ENCODE measurements at regions not wholly inside any gene's neighbourhood (a gene's known extent, or its start where the extent isn't known, plus 50 kb on each side); places are given as distances from the start of the nearest gene placed in this dataset.

GRCh38 chr18:47530695-47531094, 279.2 kb upstream of the SKOR2 start:
- Histone ChIP-seq H3K9me3 (ENCODE audit: low read depth) (no peaks in the 10 kb centered on the region), H3K36me3 (no peaks in the 10 kb centered on the region), H3K27me3 (no peaks in the 10 kb centered on the region), H4K20me1 (ENCODE audit: low read depth) (no peaks in the 10 kb centered on the region), H3F3A (ENCODE audit: low read depth) (no peaks in the 10 kb centered on the region), H2AFZ (replicated peaks) (no peak overlapping the region), H3K27ac (no peak overlapping the region), H3K79me2 (ENCODE audit: low read depth) (no peaks in the 10 kb centered on the region), H3K4me2 (no peak overlapping the region), H3K4me1 (no peaks in the 10 kb centered on the region), H3K4me3 (no peak overlapping the region), H3K9ac (no peak overlapping the region)
- Mint-ChIP-seq H3K27ac (no peak overlapping the region), H3K36me3 (no peaks in the 10 kb centered on the region), H3K27me3 (ENCODE audit: insufficient read depth, low read depth) (no peaks in the 10 kb centered on the region), H3K9me3 (no peaks in the 10 kb centered on the region), H3K4me3 (no peak overlapping the region), H3K4me1 (no peaks in the 10 kb centered on the region)
- TF ChIP-seq EZH2 (IDR thresholded peaks at IDR 0.05) (no peak), EZH2phosphoT487 (IDR thresholded peaks at IDR 0.05) (no peak), CTCF (IDR thresholded peaks at IDR 0.05) (no peak)
- no peak for DNase-seq (ENCODE audit: low spot score)

DNA sequence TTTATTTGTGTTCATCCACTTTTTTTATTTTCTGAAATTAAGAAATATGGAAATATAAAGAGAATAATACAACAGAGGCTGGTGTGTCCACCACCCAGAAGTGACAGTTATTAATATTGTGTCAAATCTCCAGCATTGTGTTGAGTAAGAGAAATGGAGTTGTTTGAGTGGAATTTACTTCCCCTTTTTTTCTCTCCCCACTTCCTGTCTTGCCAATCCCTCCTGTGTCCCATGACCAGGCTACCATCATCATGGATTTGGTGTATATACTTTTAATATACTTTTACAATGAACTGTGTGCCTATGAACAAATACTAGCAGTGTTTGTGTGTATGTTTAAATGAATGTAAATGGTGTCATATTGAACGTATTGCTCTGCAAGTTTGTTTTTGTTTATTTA, 276.9 kb upstream of the SKOR2 start:
- no peak for DNase-seq (ENCODE audit: low spot score)
- Histone ChIP-seq H3K9me3 (ENCODE audit: low read depth) (no peaks in the 10 kb centered on the region), H3K4me2 (no peak overlapping the region), H3K27ac (no peak overlapping the region), H4K20me1 (ENCODE audit: low read depth) (no peaks in the 10 kb centered on the region), H3K4me3 (no peak overlapping the region), H3K9ac (no peak overlapping the region), H3K36me3 (no peaks in the 10 kb centered on the region), H3K4me1 (no peaks in the 10 kb centered on the region), H3K27me3 (no peaks in the 10 kb centered on the region), H3F3A (ENCODE audit: low read depth) (no peaks in the 10 kb centered on the region), H3K79me2 (ENCODE audit: low read depth) (no peaks in the 10 kb centered on the region), H2AFZ (replicated peaks) (no peak overlapping the region)
- Mint-ChIP-seq H3K4me3 (no peak overlapping the region), H3K4me1 (no peaks in the 10 kb centered on the region), H3K36me3 (no peaks in the 10 kb centered on the region), H3K27ac (no peak overlapping the region), H3K27me3 (ENCODE audit: insufficient read depth, low read depth) (no peaks in the 10 kb centered on the region), H3K9me3 (peaks cover 3% of the 10 kb centered on the region)
- TF ChIP-seq EZH2phosphoT487 (IDR thresholded peaks at IDR 0.05) (no peak), CTCF (IDR thresholded peaks at IDR 0.05) (no peak), EZH2 (IDR thresholded peaks at IDR 0.05) (no peak)

GRCh38 chr18:47526147-47526546, 274.7 kb upstream of the SKOR2 start:
- H3K4me2 ChIP-seq: no peak overlapping the region
- no peak overlapping the region for H3K27ac ChIP-seq
- Mint-ChIP-seq H3K27ac (no peak overlapping the region), H3K4me3 (no peak overlapping the region), H3K27me3 (ENCODE audit: insufficient read depth, low read depth) (peaks cover 2% of the 10 kb centered on the region), H3K36me3 (no peaks in the 10 kb centered on the region), H3K4me1 (no peaks in the 10 kb centered on the region), H3K9me3 (peaks cover 3% of the 10 kb centered on the region)
- no peak for DNase-seq (ENCODE audit: low spot score)
- no peaks in the 10 kb centered on the region for H4K20me1 ChIP-seq (ENCODE audit: low read depth)
- H3K36me3 ChIP-seq: no peaks in the 10 kb centered on the region
- H3K4me1 ChIP-seq: no peaks in the 10 kb centered on the region
- H3F3A ChIP-seq (ENCODE audit: low read depth): no peaks in the 10 kb centered on the region
- H3K9me3 ChIP-seq (ENCODE audit: low read depth): no peaks in the 10 kb centered on the region
- no peak overlapping the region for H3K9ac ChIP-seq
- no peak overlapping the region for H2AFZ ChIP-seq (replicated peaks)
- H3K27me3 ChIP-seq: no peaks in the 10 kb centered on the region
- TF ChIP-seq EZH2 (IDR thresholded peaks at IDR 0.05) (no peak), EZH2phosphoT487 (IDR thresholded peaks at IDR 0.05) (no peak), CTCF (IDR thresholded peaks at IDR 0.05) (no peak)
- H3K79me2 ChIP-seq (ENCODE audit: low read depth): no peaks in the 10 kb centered on the region
- no peak overlapping the region for H3K4me3 ChIP-seq

DNA sequence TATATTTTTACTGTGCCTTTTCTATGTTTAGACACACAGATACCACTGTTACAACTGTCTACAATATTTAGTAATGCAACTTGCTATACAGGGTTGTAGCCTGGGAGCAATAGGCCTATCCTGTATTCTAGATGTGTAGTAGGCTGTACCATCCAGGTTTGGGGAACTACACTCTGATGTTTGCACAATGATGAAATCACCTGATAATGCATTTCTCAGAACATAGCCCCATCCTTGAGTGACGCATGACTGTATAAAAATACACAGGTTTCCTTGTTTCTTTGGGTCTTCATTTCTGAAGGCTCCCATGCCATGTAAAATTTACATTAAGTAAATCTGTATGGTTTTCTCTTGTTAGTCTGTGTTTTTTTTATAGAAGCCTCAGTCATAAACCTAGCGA, 270.9 kb upstream of the SKOR2 start:
- no peaks in the 10 kb centered on the region for H3K36me3 Mint-ChIP-seq
- peaks cover 3% of the 10 kb centered on the region for H3K9me3 Mint-ChIP-seq

More for the DNA sequence above, 270.9 kb upstream of the SKOR2 start:
- no peak overlapping the region for H3K4me3 Mint-ChIP-seq
- H3K4me1 Mint-ChIP-seq: no peaks in the 10 kb centered on the region
- no peaks in the 10 kb centered on the region for H3K79me2 ChIP-seq (ENCODE audit: low read depth)
- H3K4me3 ChIP-seq: no peak overlapping the region
- TF ChIP-seq EZH2 (IDR thresholded peaks at IDR 0.05) (no peak), CTCF (IDR thresholded peaks at IDR 0.05) (no peak), EZH2phosphoT487 (IDR thresholded peaks at IDR 0.05) (no peak)
- no peak overlapping the region for H3K27ac ChIP-seq
- no peak for DNase-seq (ENCODE audit: low spot score)
- no peak overlapping the region for H3K4me2 ChIP-seq
- H3K36me3 ChIP-seq: no peaks in the 10 kb centered on the region
- H3K27me3 Mint-ChIP-seq (ENCODE audit: insufficient read depth, low read depth): peaks cover 8% of the 10 kb centered on the region
- no peaks in the 10 kb centered on the region for H3K27me3 ChIP-seq
- H4K20me1 ChIP-seq (ENCODE audit: low read depth): no peaks in the 10 kb centered on the region
- no peak overlapping the region for H2AFZ ChIP-seq (replicated peaks)
- no peaks in the 10 kb centered on the region for H3F3A ChIP-seq (ENCODE audit: low read depth)
- no peaks in the 10 kb centered on the region for H3K9me3 ChIP-seq (ENCODE audit: low read depth)
- no peak overlapping the region for H3K27ac Mint-ChIP-seq
- no peak overlapping the region for H3K9ac ChIP-seq
- no peaks in the 10 kb centered on the region for H3K4me1 ChIP-seq
